ENCODE measurements at regions not wholly inside any gene's neighbourhood (a gene's known extent, or its start where the extent isn't known, plus 50 kb on each side); places are given as distances from the start of the nearest gene placed in this dataset.

GRCh38 chr6:141164042-141164743, 968.5 kb upstream of the GJE1 start:
- no peak for DNase-seq (ENCODE audit: low spot score)

DNA sequence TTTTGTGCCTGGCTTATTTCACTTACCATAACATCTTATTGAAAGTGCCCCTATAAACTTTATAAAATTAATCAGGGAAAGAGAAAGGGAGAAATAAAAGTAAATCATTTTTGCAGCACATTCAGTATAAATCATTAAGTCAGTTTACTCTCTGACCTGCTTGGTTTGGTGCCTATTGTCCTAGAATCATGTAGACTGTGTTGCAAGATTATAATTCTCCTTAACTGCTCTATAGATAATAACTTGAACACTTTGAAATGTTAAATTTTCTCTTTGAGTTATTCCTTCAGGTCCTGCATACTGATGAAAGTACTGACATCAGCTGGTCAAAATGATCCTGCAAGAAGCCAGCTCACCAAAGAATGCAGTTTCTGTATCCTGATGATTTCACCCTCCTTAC, 969.6 kb upstream of the GJE1 start:
- no peak for DNase-seq (ENCODE audit: low spot score)

DNA sequence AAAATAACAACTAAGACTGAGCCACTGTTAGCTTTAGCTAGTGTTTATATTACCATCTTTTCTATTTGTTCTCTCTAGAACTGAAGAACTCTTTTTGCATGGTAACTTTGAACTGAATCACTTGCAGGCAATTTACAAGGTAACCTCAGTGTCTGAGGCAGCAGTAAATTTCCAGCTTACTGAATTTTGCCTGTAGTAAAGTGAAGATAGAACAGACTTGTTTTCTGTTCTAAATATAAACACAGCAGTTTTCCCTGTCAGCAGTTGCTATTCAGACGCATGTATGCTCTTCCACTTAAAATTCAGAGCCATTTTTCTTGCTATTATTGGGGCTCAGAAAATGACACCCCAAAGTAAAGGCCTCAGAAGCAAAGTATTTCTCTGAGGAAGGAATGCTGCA, 974.0 kb upstream of the GJE1 start:
- DNase-seq (ENCODE audit: low spot score): no peak

- DNase-seq (ENCODE audit: low spot score): peak; percentile 48
Observed at GRCh38 chr6:141153563-141153962, 979.2 kb upstream of the GJE1 start.

- no peak for DNase-seq (ENCODE audit: low spot score)
Observed at GRCh38 chr6:141152951-141153350, 979.8 kb upstream of the GJE1 start.

DNA sequence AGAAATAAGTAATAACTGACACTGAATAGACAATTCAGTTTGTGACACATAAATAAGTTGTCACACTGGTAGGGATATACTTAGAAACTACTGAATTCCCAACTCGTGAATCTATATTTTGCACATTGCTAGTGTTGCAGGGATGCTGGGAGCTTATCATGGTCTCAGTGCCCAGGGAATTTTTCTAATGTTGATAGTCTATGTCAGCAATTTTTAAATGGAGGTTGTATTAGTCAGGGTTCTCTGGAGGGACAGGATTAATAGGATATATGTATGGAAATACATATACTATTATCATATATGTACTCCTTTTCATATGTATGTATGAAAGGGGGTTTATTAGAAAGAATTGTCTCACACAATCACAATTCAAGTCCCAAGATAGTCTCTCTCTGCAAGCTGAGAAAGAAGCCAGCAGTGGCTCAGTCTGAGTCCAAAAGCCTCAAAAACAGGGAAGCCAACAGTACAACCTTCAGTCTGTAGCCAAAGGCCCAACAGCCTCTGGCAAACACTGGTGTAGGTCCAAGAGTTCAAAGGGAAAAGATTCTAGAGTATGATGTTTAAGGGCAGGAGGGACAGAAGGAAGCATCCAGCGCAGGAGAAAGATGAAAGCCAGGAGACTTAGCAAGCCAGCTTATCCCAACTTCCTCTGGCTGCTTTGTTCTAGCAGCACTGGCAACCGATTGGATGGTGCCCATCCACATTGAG, 980.9 kb upstream of the GJE1 start:
- no peak for DNase-seq (ENCODE audit: low spot score)

GRCh38 chr6:141141870-141142269, 990.9 kb upstream of the GJE1 start:
- DNase-seq (ENCODE audit: low spot score): no peak

- DNase-seq (ENCODE audit: low spot score): no peak
Observed at GRCh38 chr6:141140905-141141304, 991.8 kb upstream of the GJE1 start.

DNA sequence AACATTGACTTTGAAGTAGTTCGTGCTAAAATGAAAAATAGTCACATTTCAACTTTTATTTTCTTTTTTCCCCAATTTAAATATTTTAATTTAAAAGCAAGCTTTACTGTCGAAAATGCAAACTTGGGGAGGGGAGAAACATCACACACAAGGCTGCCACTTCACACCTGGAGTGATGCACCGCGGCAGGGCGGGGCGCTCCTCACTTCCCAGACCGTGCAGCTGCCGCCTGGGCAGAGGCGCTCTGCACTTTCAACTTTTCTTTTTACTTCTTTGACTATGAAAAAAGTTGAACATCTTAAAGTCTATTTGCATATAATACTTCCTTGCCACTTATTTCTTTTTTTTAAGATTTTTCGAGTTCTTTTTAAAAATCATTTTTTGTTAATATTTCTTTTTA, 993.3 kb upstream of the GJE1 start:
- DNase-seq (ENCODE audit: low spot score): no peak

DNA sequence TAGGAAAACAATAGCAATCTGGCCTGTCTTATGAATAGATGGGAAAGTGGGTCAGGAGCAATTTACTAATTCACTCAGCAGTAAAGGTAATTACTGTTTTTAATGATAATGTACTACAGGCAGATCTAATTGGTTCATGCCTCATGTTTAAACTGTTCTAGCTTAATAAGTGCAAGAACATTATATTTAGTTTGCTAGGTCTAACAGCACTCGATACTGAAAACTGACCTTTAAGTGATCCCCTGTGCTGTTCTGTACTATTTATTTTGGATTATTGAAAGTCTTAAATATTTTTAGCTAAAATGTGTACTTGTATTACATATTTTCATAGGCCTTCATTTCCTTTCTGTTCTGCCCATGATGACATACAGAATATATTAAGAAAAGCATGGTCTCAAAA, 998.0 kb upstream of the GJE1 start:
- DNase-seq (ENCODE audit: low spot score): no peak

- DNase-seq (ENCODE audit: low spot score): no peak
Observed at GRCh38 chr6:141133836-141134235, 998.9 kb upstream of the GJE1 start.

DNA sequence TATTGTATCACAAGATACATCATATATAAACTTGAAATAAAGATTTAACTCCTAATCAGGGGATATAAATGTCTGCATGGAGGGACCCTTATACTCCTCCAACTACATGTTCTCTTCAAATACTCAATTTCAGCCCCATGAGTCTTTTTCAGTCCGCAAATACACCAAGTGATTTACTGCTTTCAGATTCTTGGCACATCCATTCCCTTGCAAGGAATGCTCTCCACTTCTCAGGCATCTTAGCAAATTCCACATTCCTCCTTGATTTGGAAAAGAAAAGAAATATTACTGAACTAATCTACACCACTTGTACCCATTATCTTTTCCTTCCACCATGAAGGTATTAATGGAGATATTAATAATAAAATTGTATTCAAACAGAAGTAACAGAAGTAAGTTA, 999.4 kb upstream of the GJE1 start:
- no peak for DNase-seq (ENCODE audit: low spot score)

- no peak for DNase-seq (ENCODE audit: low spot score)
Observed at GRCh38 chr6:141131616-141132015, 1001.1 kb upstream of the GJE1 start.

DNA sequence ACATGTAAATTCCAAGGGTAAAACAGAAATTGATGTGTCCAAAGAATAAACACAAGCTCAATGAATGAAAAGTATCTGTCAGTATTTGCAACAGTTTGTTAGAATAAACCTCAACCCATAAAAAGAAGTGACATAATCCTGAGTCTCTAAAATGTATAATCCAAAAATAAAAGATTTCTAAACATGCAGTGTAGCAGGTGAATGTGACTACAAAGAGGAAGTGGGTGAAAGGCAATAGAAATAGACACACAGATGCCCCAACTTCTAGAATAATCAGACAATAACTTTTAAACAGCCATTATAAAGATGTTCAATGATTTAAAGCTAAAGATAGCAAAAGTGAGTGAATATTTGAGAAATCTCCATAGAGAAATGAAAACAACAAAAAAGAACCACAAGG, 1009.2 kb upstream of the GJE1 start:
- no peak for DNase-seq (ENCODE audit: low spot score)

DNA sequence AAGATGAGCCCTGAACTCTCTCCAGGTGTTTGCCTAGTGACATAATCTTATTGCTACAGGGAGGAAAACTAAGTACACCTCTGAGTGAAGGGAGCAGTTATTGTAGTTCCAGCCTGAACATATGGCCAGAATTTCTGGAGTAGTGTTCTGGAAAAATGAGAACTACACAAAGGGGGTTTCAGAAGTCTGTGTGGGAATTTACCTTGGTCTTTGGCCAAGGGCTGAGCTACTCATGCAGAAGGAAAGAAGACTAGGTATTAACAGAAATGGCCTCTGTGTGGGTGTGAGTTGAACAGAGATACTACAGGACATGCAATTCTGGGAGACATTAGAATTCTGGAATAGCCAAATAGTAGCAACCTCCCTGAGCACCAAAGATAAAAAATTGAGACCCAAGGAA, 1009.7 kb upstream of the GJE1 start:
- no peak for DNase-seq (ENCODE audit: low spot score)

GRCh38 chr6:141118991-141119390, 1013.7 kb upstream of the GJE1 start:
- no peak for DNase-seq (ENCODE audit: low spot score)

- DNase-seq (ENCODE audit: low spot score): no peak
Observed at GRCh38 chr6:141117874-141118273, 1014.9 kb upstream of the GJE1 start.

DNA sequence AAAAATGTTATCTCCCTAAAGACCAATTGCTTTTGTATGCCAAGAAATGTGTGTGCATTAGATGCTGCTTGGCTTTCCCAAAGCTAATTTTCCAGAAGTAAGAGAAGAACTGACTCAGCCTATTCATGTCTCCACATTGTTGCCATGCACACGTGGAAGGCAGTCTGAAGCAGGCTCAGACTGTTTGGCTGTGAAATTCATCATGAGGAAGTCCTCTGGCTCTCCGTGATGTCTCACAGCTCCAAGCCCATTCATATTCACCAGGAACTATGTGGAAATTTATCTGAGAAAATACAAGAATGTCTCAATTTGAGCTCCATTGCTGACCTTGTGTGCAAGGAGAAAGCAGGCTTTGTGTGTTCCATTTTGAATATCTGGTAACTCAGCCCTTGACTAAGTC, 1022.2 kb upstream of the GJE1 start:
- DNase-seq (ENCODE audit: low spot score): no peak

GRCh38 chr6:141107591-141108160, 1025.0 kb upstream of the GJE1 start:
- DNase-seq (ENCODE audit: low spot score): no peak

DNA sequence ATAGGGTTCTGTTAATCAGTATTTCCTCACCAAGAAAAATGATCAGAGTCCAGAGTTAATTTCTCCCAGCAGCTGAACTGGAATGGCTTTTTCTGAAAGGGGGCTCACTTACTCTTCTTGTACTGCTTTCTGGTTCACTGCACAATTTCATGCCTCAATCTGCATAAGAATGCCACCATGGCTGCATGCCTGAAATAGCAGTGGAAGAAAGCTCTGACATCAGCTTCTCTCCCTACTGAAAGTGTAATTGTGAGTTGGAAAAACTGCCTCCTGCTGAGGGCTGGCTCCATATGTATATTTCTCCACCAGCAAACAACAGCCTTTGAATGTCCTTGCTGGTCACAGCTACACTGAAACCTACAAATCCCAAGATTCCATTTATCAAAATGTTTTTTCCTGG, 1027.2 kb upstream of the GJE1 start:
- DNase-seq (ENCODE audit: low spot score): no peak

- DNase-seq (ENCODE audit: low spot score): no peak
Observed at GRCh38 chr6:141103246-141103645, 1029.5 kb upstream of the GJE1 start.

DNA sequence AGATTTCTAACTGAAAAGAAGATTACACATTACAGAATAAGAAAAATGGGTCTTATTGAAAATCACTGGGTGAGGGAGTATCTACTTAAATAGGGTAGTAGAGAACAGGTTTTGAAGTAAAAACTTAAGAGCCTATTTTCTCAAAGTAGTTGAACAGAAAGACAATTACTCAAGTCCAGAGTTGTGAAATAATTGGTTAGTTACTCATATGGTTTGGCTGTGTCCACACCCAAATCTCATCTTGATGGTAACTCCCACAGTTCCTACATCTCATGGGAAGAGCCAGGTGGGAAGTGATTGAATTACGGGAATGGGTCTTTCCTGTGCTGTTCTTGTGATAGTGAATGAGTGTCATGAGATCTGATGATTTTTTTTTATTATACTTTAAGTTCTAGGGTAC, 1035.3 kb upstream of the GJE1 start:
- DNase-seq (ENCODE audit: low spot score): no peak

GRCh38 chr6:141095308-141095707, 1037.4 kb upstream of the GJE1 start:
- DNase-seq (ENCODE audit: low spot score): no peak

DNA sequence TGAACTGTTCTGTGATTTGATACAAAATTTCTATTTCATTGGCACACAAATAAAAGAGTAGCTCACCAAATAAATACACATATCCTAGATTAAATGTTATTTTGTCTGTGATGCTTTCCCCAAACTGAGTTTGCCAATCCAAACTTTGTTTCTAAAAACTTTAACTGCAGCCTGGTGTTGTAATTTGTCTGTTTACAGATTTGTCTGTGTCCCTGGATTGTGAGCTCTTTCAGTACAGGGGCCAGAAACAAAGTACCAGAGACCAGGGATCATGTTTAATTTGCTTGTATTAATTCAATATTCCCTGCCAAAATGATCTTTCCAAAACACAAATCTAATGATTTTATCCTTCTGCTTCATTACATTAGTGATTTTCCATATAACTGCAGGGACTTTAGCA, 1044.6 kb upstream of the GJE1 start:
- no peak for DNase-seq (ENCODE audit: low spot score)

Measured in CD4-positive, alpha-beta T cell treated with Interleukin-2 at 100 ng/mL for 4 hours (primary cell).